Neural cell (in vitro differentiated cells): ENCODE measurements at regions not wholly inside any gene's neighbourhood (a gene's known extent, or its start where the extent isn't known, plus 50 kb on each side); places are given as distances from the start of the nearest gene placed in this dataset.

Experiments
- H2AFZ ChIP-seq: fragments of 200-600, 300-800 bp; sonication (generic), shearing (Covaris generic); 2 replicates; pipeline ENCODE4 v1.6.0; 2014; ENCODE audit warnings: low read depth, mild to moderate bottlenecking, antibody characterized with exemption, low read length, moderate library complexity
- H3F3A ChIP-seq: fragments of 200-600 bp; shearing (Covaris generic); 2 replicates; pipeline ENCODE4 v1.6.1; 2016; ENCODE audit warnings: mild to moderate bottlenecking, moderate library complexity, mixed read lengths, antibody characterized with exemption, low read length; ENCODE audit not compliant: insufficient read depth, poor library complexity, severe bottlenecking
- H3K27ac ChIP-seq: fragments of 200-600, 300-800 bp; sonication (generic), shearing (Covaris generic); 2 replicates; pipeline ENCODE4 v1.5.1; 2014; ENCODE audit warnings: mild to moderate bottlenecking, low read length, moderate library complexity
- H3K27me3 ChIP-seq: fragments of 300-800, 200-600 bp; sonication (generic), shearing (Covaris generic); 2 replicates; pipeline ENCODE4 v1.6.0; 2014; ENCODE audit warnings: mild to moderate bottlenecking, low read depth, low read length, moderate library complexity; ENCODE audit not compliant: insufficient read depth
- H3K36me3 ChIP-seq: fragments of 300-800, 200-600 bp; sonication (generic), shearing (Covaris generic); 2 replicates; pipeline ENCODE4 v1.5.1; 2014; ENCODE audit warnings: mild to moderate bottlenecking, antibody characterized with exemption, low read length, moderate library complexity; ENCODE audit not compliant: insufficient read depth
- H3K4me2 ChIP-seq: fragments of 300-800, 200-600 bp; sonication (generic), shearing (Covaris generic); 2 replicates; pipeline ENCODE4 v1.6.0; 2014; ENCODE audit warnings: mild to moderate bottlenecking, low read length
- H3K4me3 ChIP-seq: fragments of 300-800, 200-600 bp; sonication (generic), shearing (Covaris generic); 2 replicates; pipeline ENCODE4 v1.5.1; 2014; ENCODE audit warnings: mild to moderate bottlenecking, low read length, moderate library complexity
- H3K79me2 ChIP-seq: fragments of 200-600 bp; shearing (Covaris generic); replicated peaks from 2 replicates; pipeline ENCODE4 v1.6.0; 2014; ENCODE audit warnings: mild to moderate bottlenecking, low read length, moderate library complexity; ENCODE audit not compliant: insufficient read depth
- H3K9ac ChIP-seq: fragments of 300-800, 200-600 bp; sonication (generic), shearing (Covaris generic); 2 replicates; pipeline ENCODE4 v1.6.1; 2016; ENCODE audit warnings: mild to moderate bottlenecking, low read length, mixed read lengths
- H3K9me2 ChIP-seq: fragments of 200-600 bp; shearing (Covaris generic); 2 replicates; pipeline ENCODE4 v1.6.1; 2016; ENCODE audit warnings: mild to moderate bottlenecking, low read length, mixed read lengths; ENCODE audit not compliant: insufficient read depth
- H3K9me3 ChIP-seq: fragments of 200-600, 300-800 bp; sonication (generic), shearing (Covaris generic); 2 replicates; pipeline ENCODE4 v1.6.1; 2016; ENCODE audit warnings: mild to moderate bottlenecking, mixed run types, low read length, moderate library complexity, mixed read lengths
- H4K20me1 ChIP-seq: fragments of 200-600 bp; shearing (Covaris generic); 2 replicates; pipeline ENCODE4 v1.6.1; 2016; ENCODE audit warnings: mild to moderate bottlenecking, mixed run types; ENCODE audit not compliant: insufficient read depth
- EP300 ChIP-seq: fragments of 450-650 bp; conservative IDR thresholded peaks from 2 replicates; pipeline ENCODE4 v1.6.1; 2014; ENCODE audit warnings: antibody characterized with exemption, mild to moderate bottlenecking, moderate library complexity; ENCODE audit not compliant: poor library complexity, severe bottlenecking
- EZH2 ChIP-seq: fragments of 200-600, 300-800 bp; shearing (Covaris generic), sonication (generic); IDR thresholded peaks from 2 replicates; pipeline ENCODE4 v1.6.1; 2014; ENCODE audit warnings: antibody characterized with exemption, low read length, borderline replicate concordance, mild to moderate bottlenecking; ENCODE audit not compliant: insufficient read depth, poor library complexity, severe bottlenecking
- MXI1 ChIP-seq: fragments of 450-650 bp; conservative IDR thresholded peaks from 2 replicates; pipeline ENCODE4 v1.6.1; 2014; ENCODE audit warnings: antibody characterized with exemption, mild to moderate bottlenecking; ENCODE audit not compliant: poor library complexity, severe bottlenecking
- POLR2AphosphoS5 ChIP-seq: IDR thresholded peaks from 2 replicates; pipeline ENCODE4 v1.6.1; 2012
- RAD21 ChIP-seq: fragments of 450-650 bp; conservative IDR thresholded peaks from 2 replicates; pipeline ENCODE4 v1.6.1; 2014; ENCODE audit warnings: antibody characterized with exemption, mild to moderate bottlenecking, moderate library complexity
- SMC3 ChIP-seq: fragments of 450-650 bp; conservative IDR thresholded peaks from 2 replicates; pipeline ENCODE4 v1.6.1; 2014; ENCODE audit warnings: antibody characterized with exemption, mild to moderate bottlenecking, moderate library complexity; ENCODE audit not compliant: poor library complexity
- TAF1 ChIP-seq: IDR thresholded peaks from 2 replicates; pipeline ENCODE4 v1.6.1; 2012; ENCODE audit warnings: low read depth
- TF ChIP-seq, protein P1 (sequence below): fragments of 450-650 bp; IDR thresholded peaks from 2 replicates; pipeline ENCODE4 v1.5.1; 2014; ENCODE audit warnings: antibody characterized with exemption, mild to moderate bottlenecking, moderate library complexity; ENCODE audit not compliant: poor library complexity, severe bottlenecking
- TF ChIP-seq, protein P2 (sequence below): IDR thresholded peaks from 2 replicates; pipeline ENCODE4 v1.6.1; 2012; ENCODE audit warnings: borderline replicate concordance

DNA sequence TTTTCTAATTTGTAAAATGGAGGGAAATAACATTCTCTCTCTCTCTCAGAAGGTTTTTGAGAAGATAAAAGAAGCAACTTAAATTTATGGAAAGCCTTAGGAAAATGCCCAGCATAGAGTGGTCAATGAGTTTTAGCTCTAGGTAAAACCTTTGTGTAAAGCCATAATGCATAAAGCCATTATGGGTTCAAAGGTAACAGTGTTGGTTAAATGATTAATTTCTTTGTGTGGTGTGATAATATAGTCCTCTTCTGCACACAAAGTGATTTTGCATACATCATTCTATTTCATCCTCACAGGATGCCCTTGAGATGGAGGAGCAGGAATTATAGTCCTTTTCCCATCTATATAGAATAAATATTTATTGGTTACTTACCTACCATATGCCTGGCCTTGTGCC is 602.9 kb downstream of the CSNK1G3 start:
- Histone ChIP-seq H3K27me3 (no peaks in the 10 kb centered on the region), H3K4me3 (no peak overlapping the region), H3K9ac (no peak overlapping the region), H2AFZ (no peak overlapping the region), H3K79me2 (no peaks in the 10 kb centered on the region), H3K9me3 (no peaks in the 10 kb centered on the region), H3K4me2 (no peak overlapping the region), H3K36me3 (no peaks in the 10 kb centered on the region), H3F3A (no peaks in the 10 kb centered on the region), H4K20me1 (no peaks in the 10 kb centered on the region), H3K27ac (no peak overlapping the region), H3K9me2 (no peaks in the 10 kb centered on the region)
- TF ChIP-seq POLR2AphosphoS5 (no peak), SMC3 (no peak), EZH2 (no peak), EP300 (no peak), RAD21 (no peak), MXI1 (no peak), TAF1 (no peak)
- TF ChIP-seq, protein P1, sequence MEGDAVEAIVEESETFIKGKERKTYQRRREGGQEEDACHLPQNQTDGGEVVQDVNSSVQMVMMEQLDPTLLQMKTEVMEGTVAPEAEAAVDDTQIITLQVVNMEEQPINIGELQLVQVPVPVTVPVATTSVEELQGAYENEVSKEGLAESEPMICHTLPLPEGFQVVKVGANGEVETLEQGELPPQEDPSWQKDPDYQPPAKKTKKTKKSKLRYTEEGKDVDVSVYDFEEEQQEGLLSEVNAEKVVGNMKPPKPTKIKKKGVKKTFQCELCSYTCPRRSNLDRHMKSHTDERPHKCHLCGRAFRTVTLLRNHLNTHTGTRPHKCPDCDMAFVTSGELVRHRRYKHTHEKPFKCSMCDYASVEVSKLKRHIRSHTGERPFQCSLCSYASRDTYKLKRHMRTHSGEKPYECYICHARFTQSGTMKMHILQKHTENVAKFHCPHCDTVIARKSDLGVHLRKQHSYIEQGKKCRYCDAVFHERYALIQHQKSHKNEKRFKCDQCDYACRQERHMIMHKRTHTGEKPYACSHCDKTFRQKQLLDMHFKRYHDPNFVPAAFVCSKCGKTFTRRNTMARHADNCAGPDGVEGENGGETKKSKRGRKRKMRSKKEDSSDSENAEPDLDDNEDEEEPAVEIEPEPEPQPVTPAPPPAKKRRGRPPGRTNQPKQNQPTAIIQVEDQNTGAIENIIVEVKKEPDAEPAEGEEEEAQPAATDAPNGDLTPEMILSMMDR, result no peak
- TF ChIP-seq, protein P2, sequence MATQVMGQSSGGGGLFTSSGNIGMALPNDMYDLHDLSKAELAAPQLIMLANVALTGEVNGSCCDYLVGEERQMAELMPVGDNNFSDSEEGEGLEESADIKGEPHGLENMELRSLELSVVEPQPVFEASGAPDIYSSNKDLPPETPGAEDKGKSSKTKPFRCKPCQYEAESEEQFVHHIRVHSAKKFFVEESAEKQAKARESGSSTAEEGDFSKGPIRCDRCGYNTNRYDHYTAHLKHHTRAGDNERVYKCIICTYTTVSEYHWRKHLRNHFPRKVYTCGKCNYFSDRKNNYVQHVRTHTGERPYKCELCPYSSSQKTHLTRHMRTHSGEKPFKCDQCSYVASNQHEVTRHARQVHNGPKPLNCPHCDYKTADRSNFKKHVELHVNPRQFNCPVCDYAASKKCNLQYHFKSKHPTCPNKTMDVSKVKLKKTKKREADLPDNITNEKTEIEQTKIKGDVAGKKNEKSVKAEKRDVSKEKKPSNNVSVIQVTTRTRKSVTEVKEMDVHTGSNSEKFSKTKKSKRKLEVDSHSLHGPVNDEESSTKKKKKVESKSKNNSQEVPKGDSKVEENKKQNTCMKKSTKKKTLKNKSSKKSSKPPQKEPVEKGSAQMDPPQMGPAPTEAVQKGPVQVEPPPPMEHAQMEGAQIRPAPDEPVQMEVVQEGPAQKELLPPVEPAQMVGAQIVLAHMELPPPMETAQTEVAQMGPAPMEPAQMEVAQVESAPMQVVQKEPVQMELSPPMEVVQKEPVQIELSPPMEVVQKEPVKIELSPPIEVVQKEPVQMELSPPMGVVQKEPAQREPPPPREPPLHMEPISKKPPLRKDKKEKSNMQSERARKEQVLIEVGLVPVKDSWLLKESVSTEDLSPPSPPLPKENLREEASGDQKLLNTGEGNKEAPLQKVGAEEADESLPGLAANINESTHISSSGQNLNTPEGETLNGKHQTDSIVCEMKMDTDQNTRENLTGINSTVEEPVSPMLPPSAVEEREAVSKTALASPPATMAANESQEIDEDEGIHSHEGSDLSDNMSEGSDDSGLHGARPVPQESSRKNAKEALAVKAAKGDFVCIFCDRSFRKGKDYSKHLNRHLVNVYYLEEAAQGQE, result no peak

DNA sequence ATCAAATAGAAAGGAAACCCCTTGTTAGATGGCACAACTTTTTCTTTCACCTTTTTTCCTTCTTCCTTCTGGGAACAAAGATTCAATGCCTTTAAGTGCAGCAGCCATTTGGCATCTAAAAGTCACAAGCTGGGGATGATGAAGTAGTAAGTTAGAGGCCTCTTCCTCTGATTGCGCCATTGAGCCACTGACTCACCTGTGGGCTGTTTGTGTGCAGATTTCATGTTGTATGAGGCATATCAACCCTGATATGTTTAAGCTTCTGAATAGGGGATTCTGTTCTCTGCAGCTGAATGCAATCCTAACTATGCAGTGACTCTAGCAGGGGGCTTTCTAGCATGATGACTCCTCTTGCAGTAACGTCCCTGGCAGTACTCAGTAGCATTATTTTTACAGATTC is 599.9 kb downstream of the CSNK1G3 start:
- Histone ChIP-seq H4K20me1 (no peaks in the 10 kb centered on the region), H3K36me3 (no peaks in the 10 kb centered on the region), H3K79me2 (no peaks in the 10 kb centered on the region), H3K4me2 (no peak overlapping the region), H3K4me3 (no peak overlapping the region), H3K9me2 (no peaks in the 10 kb centered on the region), H2AFZ (no peak overlapping the region), H3K27me3 (no peaks in the 10 kb centered on the region), H3K9ac (no peak overlapping the region), H3F3A (no peaks in the 10 kb centered on the region), H3K27ac (no peak overlapping the region), H3K9me3 (no peaks in the 10 kb centered on the region)
- TF ChIP-seq EZH2 (no peak), MXI1 (no peak), EP300 (no peak), POLR2AphosphoS5 (no peak), SMC3 (no peak), RAD21 (no peak), TAF1 (no peak)
- TF ChIP-seq, protein P1, result no peak
- TF ChIP-seq, protein P2, result no peak
